Caco-2 (cell line): ENCODE measurements at regions not wholly inside any gene's neighbourhood (a gene's known extent, or its start where the extent isn't known, plus 50 kb on each side); places are given as distances from the start of the nearest gene placed in this dataset.

Experiments used
- BruUV-seq: library from RNA; stranded (reverse); fragments of 400-500 nt; replicated peaks from 2 replicates; lab custom pipeline; 2021; lab: Mats Ljungman, UMichigan
- CTCF ChIA-PET: fragments of 300-600 bp; sonication (Branson Sonifier 250); formaldehyde crosslinking; loops from one replicate; lab custom pipeline; 2022; ENCODE audit warnings: antibody characterized with exemption; lab: Charles Lee
- POLR2A ChIA-PET: fragments of 300-600 bp; sonication (Branson Sonifier 250); formaldehyde crosslinking; loops from one replicate; lab custom pipeline; 2022; ENCODE audit warnings: antibody characterized with exemption; lab: Charles Lee
- DNase-seq, 2 experiments: peaks; one replicate each; pipeline versions ENCODE4 v3.0.0 to v3.0.0-alpha.2; 2020 to 2022
- H3K27me3 ChIP-seq: replicated peaks from 2 replicates; pipeline ENCODE4 v1.6.0; 2011; ENCODE audit warnings: low read length; ENCODE audit not compliant: control insufficient read depth, insufficient read depth
- H3K36me3 ChIP-seq: 2 replicates; pipeline ENCODE4 v1.5.1; 2011; ENCODE audit warnings: low read length; ENCODE audit not compliant: control insufficient read depth, insufficient read depth
- H3K4me1 ChIP-seq: fragments of 250-450 bp; sonication (Bioruptor Pico); 2 replicates; pipeline ENCODE4 v1.5.1; 2020; ENCODE audit warnings: mild to moderate bottlenecking
- H3K4me3 ChIP-seq: 2 replicates; pipeline ENCODE4 v1.5.1; 2011; ENCODE audit warnings: low read depth, mild to moderate bottlenecking, control low read depth, low read length
- H3K9me3 ChIP-seq: fragments of 250-450 bp; sonication (Bioruptor Pico); 2 replicates; pipeline ENCODE4 v1.5.1; 2020; ENCODE audit warnings: mild to moderate bottlenecking, moderate library complexity
- H3K27ac Mint-ChIP-seq: one replicate; pipeline ENCODE4 v1.8.0; 2022; ENCODE audit warnings: mixed read lengths; ENCODE audit not compliant: unreplicated experiment
- H3K27me3 Mint-ChIP-seq: one replicate; pipeline ENCODE4 v1.8.0; 2022; ENCODE audit warnings: mixed read lengths; ENCODE audit not compliant: insufficient read depth, unreplicated experiment
- H3K36me3 Mint-ChIP-seq: one replicate; pipeline ENCODE4 v1.8.0; 2022; ENCODE audit warnings: mild to moderate bottlenecking, mixed read lengths; ENCODE audit not compliant: insufficient read depth, unreplicated experiment
- H3K4me1 Mint-ChIP-seq: one replicate; pipeline ENCODE4 v1.8.0; 2022; ENCODE audit warnings: low read depth, mixed read lengths; ENCODE audit not compliant: unreplicated experiment
- H3K4me3 Mint-ChIP-seq: one replicate; pipeline ENCODE4 v1.8.0; 2022; ENCODE audit warnings: mild to moderate bottlenecking, moderate library complexity, mixed read lengths; ENCODE audit not compliant: unreplicated experiment
- H3K9me3 Mint-ChIP-seq: one replicate; pipeline ENCODE4 v1.8.0; 2022; ENCODE audit warnings: mixed read lengths; ENCODE audit not compliant: unreplicated experiment
- CTCF ChIP-seq, 2 experiments: fragments of 200-600 bp in 1 of 2; IDR thresholded peaks; 1 replicate in 1 of 2; 2 replicates in 1 of 2; pipeline versions ENCODE4 v1.5.1 to v1.8.0; 2011 to 2022; ENCODE audit warnings: antibody characterized with exemption in 1 of 2, control low read depth in 1 of 2, inconsistent platforms in 1 of 2, low read depth in 1 of 2, low read length in 1 of 2, mild to moderate bottlenecking in 1 of 2, moderate library complexity in 1 of 2; ENCODE audit not compliant: insufficient read depth in 1 of 2, severe bottlenecking in 1 of 2, unreplicated experiment in 1 of 2
- intact Hi-C: fragments of 100-400 bp; cut with micrococcal nuclease; formaldehyde crosslinking; loops from one replicate; pipeline ENCODE4 v1.10.0; 2022; ENCODE audit not compliant: unreplicated experiment

- no peak overlapping the region for H3K27ac Mint-ChIP-seq
- peaks cover 9% of the 10 kb centered on the region for H3K9me3 Mint-ChIP-seq
- no TSS peak for BruUV-seq
- Histone ChIP-seq H3K36me3 (no peaks in the 10 kb centered on the region), H3K9me3 (no peaks in the 10 kb centered on the region), H3K4me1 (no peaks in the 10 kb centered on the region), H3K4me3 (no peak overlapping the region), H3K27me3 (no peaks in the 10 kb centered on the region)
- H3K4me1 Mint-ChIP-seq: no peaks in the 10 kb centered on the region
- ChIA-PET CTCF (no interaction called here), POLR2A (no interaction called here)
- H3K27me3 Mint-ChIP-seq: no peaks in the 10 kb centered on the region
- intact Hi-C loops: no loop called here
- no peak for TF ChIP-seq CTCF (IDR thresholded peaks at IDR 0.05; ENCODE audit: insufficient read depth in 1 of 2, low read depth in 1 of 2, low read length in 1 of 2, severe bottlenecking in 1 of 2, unreplicated experiment in 1 of 2)
- H3K36me3 Mint-ChIP-seq: no peaks in the 10 kb centered on the region
- H3K4me3 Mint-ChIP-seq: no peak overlapping the region
- DNase-seq: no peak
These were observed 1083.2 kb downstream of the ROBO2 start for GRCh38 chr3:78123058-78123457.

- H3K36me3 ChIP-seq: no peaks in the 10 kb centered on the region
- H3K4me1 ChIP-seq: no peaks in the 10 kb centered on the region
- Mint-ChIP-seq H3K36me3 (no peaks in the 10 kb centered on the region), H3K4me1 (no peaks in the 10 kb centered on the region), H3K9me3 (peaks cover 9% of the 10 kb centered on the region), H3K27me3 (no peaks in the 10 kb centered on the region), H3K27ac (no peak overlapping the region), H3K4me3 (no peak overlapping the region)
- no TSS peak for BruUV-seq
- TF ChIP-seq CTCF (IDR thresholded peaks at IDR 0.05; ENCODE audit: insufficient read depth in 1 of 2, low read depth in 1 of 2, low read length in 1 of 2, severe bottlenecking in 1 of 2, unreplicated experiment in 1 of 2): no peak
- POLR2A ChIA-PET: no interaction called here
- CTCF ChIA-PET: no interaction called here
- intact Hi-C loops: no loop called here
- H3K27me3 ChIP-seq: no peaks in the 10 kb centered on the region
- no peak overlapping the region for H3K4me3 ChIP-seq
- no peak for DNase-seq
- H3K9me3 ChIP-seq: no peaks in the 10 kb centered on the region
These were observed 1089.8 kb downstream of the ROBO2 start for GRCh38 chr3:78129707-78130106.

- intact Hi-C loops: no loop called here
These were observed 1090.9 kb downstream of the ROBO2 start for GRCh38 chr3:78130741-78131290.

More at GRCh38 chr3:78130741-78131290, 1090.9 kb downstream of the ROBO2 start:
- no peak for TF ChIP-seq CTCF (IDR thresholded peaks at IDR 0.05; ENCODE audit: insufficient read depth in 1 of 2, low read depth in 1 of 2, low read length in 1 of 2, severe bottlenecking in 1 of 2, unreplicated experiment in 1 of 2)
- no peak overlapping the region for H3K27ac Mint-ChIP-seq
- no peaks in the 10 kb centered on the region for H3K36me3 Mint-ChIP-seq
- CTCF ChIA-PET: no interaction called here
- Histone ChIP-seq H3K9me3 (no peaks in the 10 kb centered on the region), H3K4me3 (no peak overlapping the region), H3K36me3 (no peaks in the 10 kb centered on the region), H3K4me1 (no peaks in the 10 kb centered on the region), H3K27me3 (no peaks in the 10 kb centered on the region)
- H3K4me3 Mint-ChIP-seq: no peak overlapping the region
- no peaks in the 10 kb centered on the region for H3K4me1 Mint-ChIP-seq
- peaks cover 9% of the 10 kb centered on the region for H3K9me3 Mint-ChIP-seq
- BruUV-seq: no TSS peak
- no peaks in the 10 kb centered on the region for H3K27me3 Mint-ChIP-seq
- no peak for DNase-seq
- POLR2A ChIA-PET: no interaction called here
